ENCODE measurements at regions not wholly inside any gene's neighbourhood (a gene's known extent, or its start where the extent isn't known, plus 50 kb on each side); places are given as distances from the start of the nearest gene placed in this dataset.

DNA sequence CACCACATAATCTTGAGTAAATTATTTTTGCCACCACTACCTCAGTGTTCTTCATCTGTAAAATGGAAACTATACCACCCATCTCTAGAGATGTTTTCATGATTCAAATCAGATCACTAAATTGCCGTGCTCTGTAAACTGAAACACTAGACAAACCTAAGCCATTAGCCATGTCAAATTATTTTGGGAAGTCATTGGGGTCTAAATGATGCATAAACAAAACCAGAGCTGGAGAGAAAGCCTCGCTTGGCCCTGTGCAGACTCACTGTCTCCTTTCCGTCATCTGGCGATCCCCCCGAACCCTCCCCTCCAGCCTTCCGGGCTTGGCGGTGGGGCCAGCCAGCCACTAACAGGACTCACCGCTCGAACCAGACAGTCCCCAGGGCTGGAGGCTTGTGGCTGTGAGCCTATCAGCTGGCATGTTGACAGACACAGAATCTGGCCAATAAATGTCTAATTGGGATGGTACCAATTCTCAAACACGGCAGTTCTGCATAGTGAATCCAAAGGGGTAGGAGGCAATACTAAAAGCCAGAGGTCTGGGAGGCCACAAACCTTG lies 256.5 kb downstream of the SEC61B start:
- no peak overlapping the region for H2AFZ ChIP-seq (ENCODE audit: low read length)
- no peak overlapping the region for H2BK5ac ChIP-seq (ENCODE audit: low read depth, low read length)
- FAIRE-seq, result no peak
- no peak overlapping the region for H3K23ac ChIP-seq (ENCODE audit: insufficient read length)
- H2BK20ac ChIP-seq (ENCODE audit: low read length), result no peak overlapping the region
- no peaks in the 10 kb centered on the region for H3K23me2 ChIP-seq (ENCODE audit: low read depth, low read length)
- no peak overlapping the region for H4K91ac ChIP-seq (replicated peaks; ENCODE audit: insufficient read length, low read length)
- no peaks in the 10 kb centered on the region for H4K20me1 ChIP-seq (replicated peaks in 1 of 2; ENCODE audit: control insufficient read depth in 1 of 2, insufficient read depth in 2 of 2, low read length in 2 of 2)
- ChIA-PET CTCF (ENCODE audit: partially characterized antibody) (interaction anchor here (1.0 to 1.1 kb wide), 2 partner anchors 8 to 213 kb away, joined by 3 to 4 read pairs; no protein-coding TSS in a partner anchor), POLR2A (ENCODE audit: partially characterized antibody) (no interaction called here)
- H3K4me2 ChIP-seq (ENCODE audit: insufficient read depth in 1 of 2, low read depth in 2 of 2, low read length in 2 of 2), result no peak overlapping the region
- H3K4me1 ChIP-seq (replicated peaks in 1 of 4; ENCODE audit: control insufficient read depth in 3 of 4, insufficient read depth in 4 of 4, low read length in 3 of 4), result peaks cover 0 to 5% (median 2%) of the 10 kb centered on the region in 4 experiments; a peak in 2 of 7 replicates
- H3K79me2 ChIP-seq (ENCODE audit: control insufficient read depth in 1 of 2, insufficient read depth in 2 of 2, low read length in 2 of 2), result no peaks in the 10 kb centered on the region
- WGBS, 2 experiments (ENCODE audit: extremely low coverage in 1 of 2, insufficient coverage in 1 of 2, insufficient read length in 1 of 2, insufficient replicate concordance in 2 of 2, low coverage in 1 of 2, low lambda C conversion rate in 2 of 2, missing lambda C conversion rate in 1 of 2), result 98% methylated on average over 10 of the region's 10 CpGs; no CpG with 5 or more reads in 1 of the 2 experiments
- peak overlapping the region; percentile 26; the same call in 1 of the 2 replicates for H4K8ac ChIP-seq (ENCODE audit: extremely low read depth, insufficient read depth, low read length)
- no peaks in the 10 kb centered on the region for H3K9me3 ChIP-seq (ENCODE audit: insufficient read depth in 2 of 2, low read depth in 1 of 2, low read length in 1 of 2)
- no peak for TF ChIP-seq CREB1 (IDR thresholded peaks at IDR 0.05)
- TF ChIP-seq, protein P1, sequence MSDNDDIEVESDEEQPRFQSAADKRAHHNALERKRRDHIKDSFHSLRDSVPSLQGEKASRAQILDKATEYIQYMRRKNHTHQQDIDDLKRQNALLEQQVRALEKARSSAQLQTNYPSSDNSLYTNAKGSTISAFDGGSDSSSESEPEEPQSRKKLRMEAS (IDR thresholded peaks at IDR 0.05), result no peak
- TF ChIP-seq MAFK (IDR thresholded peaks at IDR 0.05; ENCODE audit: low read depth, low read length), result no peak
- TF ChIP-seq CEBPB (IDR thresholded peaks at IDR 0.05; ENCODE audit: low read depth, low read length), result no peak
- TF ChIP-seq JUN (IDR thresholded peaks at IDR 0.05; ENCODE audit: low read depth, low read length), result no peak
- TF ChIP-seq EGR1 (IDR thresholded peaks at IDR 0.05; ENCODE audit: borderline replicate concordance, low read depth, low read length), result no peak
- H3K27ac ChIP-seq (ENCODE audit: low read depth, low read length), result no peak overlapping the region
- no peak overlapping the region for H3K4me3 ChIP-seq (ENCODE audit: extremely low read depth in 1 of 4, insufficient read depth in 2 of 4, low read depth in 3 of 4, low read length in 4 of 4)
- no peak for DNase-seq (ENCODE audit: low read depth in 1 of 2, low spot score in 2 of 2)
- no peak overlapping the region for H4K5ac ChIP-seq (ENCODE audit: insufficient read length, low read depth, low read length)
- H3K27me3 ChIP-seq (replicated peaks in 1 of 4; ENCODE audit: control insufficient read depth in 3 of 4, extremely low read depth in 1 of 4, insufficient read depth in 3 of 4, low read length in 3 of 4), result no peaks in the 10 kb centered on the region; a peak in 1 of 7 replicates
- no peak overlapping the region for H3K4ac ChIP-seq (replicated peaks; ENCODE audit: insufficient read length, low read depth, low read length)
- no peak overlapping the region for H3K9ac ChIP-seq (replicated peaks in 1 of 4; ENCODE audit: extremely low read depth in 1 of 4, low read depth in 3 of 4, low read length in 3 of 4)
- no peak overlapping the region for H3K56ac ChIP-seq (replicated peaks; ENCODE audit: insufficient read length, low read depth, low read length)
- H2BK12ac ChIP-seq (ENCODE audit: low read depth, low read length), result no peak overlapping the region
- H3K18ac ChIP-seq (ENCODE audit: extremely low read depth, low read length), result no peak overlapping the region
- no peak overlapping the region for H2AK5ac ChIP-seq (ENCODE audit: low read depth, low read length)
- H3K79me1 ChIP-seq (ENCODE audit: low read depth, low read length), result no peaks in the 10 kb centered on the region
- no peak overlapping the region for H3K14ac ChIP-seq (ENCODE audit: insufficient read length)
- H2BK15ac ChIP-seq (ENCODE audit: low read length), result no peak overlapping the region
- no peaks in the 10 kb centered on the region for H3K36me3 ChIP-seq (ENCODE audit: control insufficient read depth in 2 of 4, insufficient read depth in 4 of 4, low read length in 3 of 4)
- no peak overlapping the region for H2BK120ac ChIP-seq (replicated peaks; ENCODE audit: low read depth, low read length)
